Memory B cell (primary cell): ENCODE measurements at regions not wholly inside any gene's neighbourhood (a gene's known extent, or its start where the extent isn't known, plus 50 kb on each side); places are given as distances from the start of the nearest gene placed in this dataset.
"Not testable (repeated sequence)": the region's sequence is repeated elsewhere in the genome, so short reads cannot be mapped to it uniquely, and the experiment has no call there.

ENCODE experiments used
- ATAC-seq: fragments of 150-1000 bp; cut with Tn5 transposase; 2 replicates; pipeline ENCODE4 v1.10.0; 2021; ENCODE audit warnings: low read depth, mild to moderate bottlenecking, moderate library complexity
- DNase-seq, 2 donors: peaks; one replicate each; pipeline ENCODE4 v3.0.0; 2022; ENCODE audit warnings: low spot score in 2 of 2
- H3K27ac Mint-ChIP-seq: one replicate; pipeline ENCODE4 v1.8.0; 2022; ENCODE audit warnings: mild to moderate bottlenecking, moderate library complexity, mixed read lengths
- H3K27me3 Mint-ChIP-seq: one replicate; pipeline ENCODE4 v1.8.0; 2022; ENCODE audit warnings: mixed read lengths
- H3K36me3 Mint-ChIP-seq: one replicate; pipeline ENCODE4 v1.8.0; 2022; ENCODE audit warnings: mild to moderate bottlenecking, mixed read lengths
- H3K4me1 Mint-ChIP-seq: one replicate; pipeline ENCODE4 v1.8.0; 2022; ENCODE audit warnings: mixed read lengths
- H3K4me3 Mint-ChIP-seq: one replicate; pipeline ENCODE4 v1.8.0; 2022; ENCODE audit warnings: mild to moderate bottlenecking, moderate library complexity, mixed read lengths
- H3K9me3 Mint-ChIP-seq: one replicate; pipeline ENCODE4 v1.8.0; 2022; ENCODE audit warnings: mixed read lengths

DNA sequence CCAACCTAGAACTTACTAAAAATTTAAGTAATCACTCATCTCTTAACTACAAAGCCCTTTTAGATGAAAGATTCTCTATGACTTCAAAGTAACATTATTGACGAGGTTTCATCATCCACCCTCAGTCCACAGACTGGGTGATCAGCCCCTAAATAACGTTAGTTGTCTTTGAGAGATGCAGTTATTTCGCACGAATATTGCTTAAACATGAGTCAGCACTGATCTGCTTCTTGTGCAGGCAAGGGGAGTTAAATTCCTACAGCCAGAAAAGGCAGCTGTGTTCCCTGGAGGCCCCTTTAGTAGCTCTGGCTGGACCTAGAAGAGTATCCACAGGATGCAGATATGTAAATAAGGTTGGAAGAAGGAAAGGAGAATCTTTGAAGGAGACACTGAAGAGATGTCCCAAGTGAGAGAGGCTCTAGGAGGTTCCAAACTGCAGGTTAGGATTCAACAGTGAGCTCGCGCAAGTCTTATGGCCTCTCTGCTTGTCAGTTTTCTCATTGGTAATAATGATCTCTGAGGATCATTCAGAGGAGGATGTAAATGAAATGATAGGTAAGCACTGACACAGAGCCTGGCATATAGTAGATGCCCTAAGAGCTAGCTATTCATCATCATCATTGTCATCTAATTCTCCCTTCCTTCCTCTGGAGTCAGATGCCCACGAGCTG is 122.2 kb upstream of the MAN2A1 start:
- no peak for DNase-seq
- no peak overlapping the region for H3K27ac Mint-ChIP-seq
- no peaks in the 10 kb centered on the region for H3K9me3 Mint-ChIP-seq
- ATAC-seq, result no peak
- no peaks in the 10 kb centered on the region for H3K4me1 Mint-ChIP-seq
- no peaks in the 10 kb centered on the region for H3K36me3 Mint-ChIP-seq
- no peak overlapping the region for H3K4me3 Mint-ChIP-seq
- peaks cover 3% of the 10 kb centered on the region for H3K27me3 Mint-ChIP-seq

DNA sequence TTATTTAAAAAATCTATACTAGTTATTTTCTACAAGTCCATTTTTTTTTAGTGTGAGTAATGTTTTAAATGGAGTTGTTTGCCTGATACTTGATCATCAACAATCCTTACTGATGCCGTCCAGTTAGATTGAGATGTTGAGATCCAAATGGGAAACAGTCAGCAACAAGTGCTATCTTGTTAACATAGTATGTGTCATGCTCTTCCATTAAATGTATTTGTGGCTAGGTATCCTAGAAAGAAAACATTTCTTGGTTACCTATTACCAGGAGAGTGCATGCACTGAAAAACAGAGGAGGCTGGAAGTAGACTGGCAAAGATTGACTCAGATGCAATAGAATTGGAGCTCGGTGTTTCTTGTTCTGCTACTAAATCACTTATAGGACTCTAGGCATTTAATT is 123.4 kb upstream of the MAN2A1 start:
- H3K36me3 Mint-ChIP-seq, result no peaks in the 10 kb centered on the region
- H3K27me3 Mint-ChIP-seq, result peaks cover 3% of the 10 kb centered on the region
- no peaks in the 10 kb centered on the region for H3K4me1 Mint-ChIP-seq

DNA sequence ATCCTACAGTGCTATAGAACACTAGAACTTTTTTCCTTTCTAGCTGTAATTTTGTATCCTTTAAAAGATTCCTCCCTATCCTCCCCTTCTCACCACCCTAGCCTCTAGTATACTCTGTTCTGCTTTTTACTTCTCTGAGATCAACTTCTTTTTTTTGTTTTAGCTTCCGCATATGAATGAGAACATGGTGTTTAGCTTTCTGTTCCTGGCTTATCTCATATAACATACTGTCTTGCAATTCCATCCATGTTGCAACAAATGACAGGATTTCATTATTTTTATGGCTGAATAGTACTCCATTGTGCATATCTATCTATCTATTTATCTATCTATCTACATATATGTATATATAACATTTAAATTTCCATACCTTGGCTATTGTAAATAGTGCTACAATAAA is 126.0 kb upstream of the MAN2A1 start:
- no peaks in the 10 kb centered on the region for H3K9me3 Mint-ChIP-seq
- no peak for DNase-seq
- H3K27ac Mint-ChIP-seq, result no peak overlapping the region
- H3K4me1 Mint-ChIP-seq, result no peaks in the 10 kb centered on the region
- no peak for ATAC-seq
- peaks cover 7% of the 10 kb centered on the region for H3K27me3 Mint-ChIP-seq
- no peak overlapping the region for H3K4me3 Mint-ChIP-seq
- H3K36me3 Mint-ChIP-seq, result no peaks in the 10 kb centered on the region

More for the DNA sequence above, 123.4 kb upstream of the MAN2A1 start:
- Mint-ChIP-seq H3K27ac (no peak overlapping the region), H3K9me3 (no peaks in the 10 kb centered on the region), H3K4me3 (no peak overlapping the region)
- no peak for DNase-seq
- no peak for ATAC-seq

DNA sequence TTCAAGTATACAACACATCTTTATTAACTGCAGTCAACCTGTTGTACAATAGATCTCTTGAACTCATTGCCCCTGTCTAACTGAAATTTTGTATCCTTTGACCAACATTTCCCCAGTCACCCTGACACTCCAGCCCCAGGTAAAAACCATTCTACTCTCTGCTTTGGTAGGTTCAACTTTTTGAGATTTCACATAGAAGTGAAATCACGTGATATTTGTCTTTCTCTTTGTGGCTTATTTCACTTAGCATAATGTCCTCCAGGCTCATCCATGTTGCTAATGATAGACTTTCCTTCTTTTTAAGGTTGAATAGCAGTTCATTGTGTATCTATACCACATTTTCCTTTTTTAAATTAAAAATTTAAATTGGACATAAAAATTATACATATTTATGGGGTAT is 126.5 kb upstream of the MAN2A1 start:
- Mint-ChIP-seq H3K4me3 (no peak overlapping the region), H3K27ac (no peak overlapping the region), H3K9me3 (no peaks in the 10 kb centered on the region), H3K27me3 (peaks cover 7% of the 10 kb centered on the region), H3K36me3 (no peaks in the 10 kb centered on the region), H3K4me1 (peaks cover 2% of the 10 kb centered on the region)
- DNase-seq (no peak), ATAC-seq (no peak)

DNA sequence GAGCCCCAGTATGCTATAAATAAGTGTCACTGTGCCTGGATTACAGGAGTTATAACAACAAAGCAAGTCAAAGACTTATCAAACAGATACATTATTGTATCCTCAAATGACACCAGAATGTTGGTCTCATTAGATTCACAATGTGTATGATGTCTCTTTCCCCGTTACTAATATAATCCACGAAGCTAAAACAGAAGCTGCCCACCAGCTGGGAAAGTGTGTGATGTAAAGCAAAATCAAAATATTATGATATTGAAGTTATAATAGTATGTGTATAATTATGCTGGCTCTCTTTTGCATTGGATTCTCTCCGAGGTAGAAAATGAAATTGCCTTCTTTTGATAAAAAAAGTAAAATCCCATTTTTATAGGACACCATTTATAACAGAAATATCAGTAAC is 127.3 kb upstream of the MAN2A1 start:
- Mint-ChIP-seq H3K27me3 (peaks cover 10% of the 10 kb centered on the region), H3K4me1 (peaks cover 2% of the 10 kb centered on the region), H3K9me3 (no peaks in the 10 kb centered on the region), H3K36me3 (no peaks in the 10 kb centered on the region), H3K27ac (no peak overlapping the region), H3K4me3 (no peak overlapping the region)
- no peak for DNase-seq
- no peak for ATAC-seq

DNA sequence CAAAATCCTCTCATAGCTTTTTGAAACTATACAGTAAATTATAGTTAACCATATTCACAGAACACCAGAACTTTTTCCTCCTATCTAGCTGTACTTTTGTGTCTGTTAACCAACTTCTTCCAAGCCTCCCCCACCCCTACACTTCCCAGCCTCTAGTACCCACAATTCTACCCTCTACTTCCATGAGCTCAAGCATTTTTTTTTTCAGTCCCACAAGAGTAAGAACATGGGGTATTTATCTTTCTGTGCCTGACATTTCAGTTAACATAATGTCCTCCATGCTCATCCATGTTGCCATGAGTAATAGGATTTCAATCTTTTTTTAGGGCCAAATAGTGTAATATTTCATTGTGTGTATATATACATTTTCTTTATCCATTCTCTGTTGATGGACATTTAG is 128.3 kb upstream of the MAN2A1 start:
- no peak for ATAC-seq
- Mint-ChIP-seq H3K4me1 (peaks cover 2% of the 10 kb centered on the region), H3K4me3 (no peak overlapping the region), H3K27ac (no peak overlapping the region), H3K36me3 (no peaks in the 10 kb centered on the region), H3K9me3 (no peaks in the 10 kb centered on the region), H3K27me3 (peaks cover 10% of the 10 kb centered on the region)
- DNase-seq, result no peak

DNA sequence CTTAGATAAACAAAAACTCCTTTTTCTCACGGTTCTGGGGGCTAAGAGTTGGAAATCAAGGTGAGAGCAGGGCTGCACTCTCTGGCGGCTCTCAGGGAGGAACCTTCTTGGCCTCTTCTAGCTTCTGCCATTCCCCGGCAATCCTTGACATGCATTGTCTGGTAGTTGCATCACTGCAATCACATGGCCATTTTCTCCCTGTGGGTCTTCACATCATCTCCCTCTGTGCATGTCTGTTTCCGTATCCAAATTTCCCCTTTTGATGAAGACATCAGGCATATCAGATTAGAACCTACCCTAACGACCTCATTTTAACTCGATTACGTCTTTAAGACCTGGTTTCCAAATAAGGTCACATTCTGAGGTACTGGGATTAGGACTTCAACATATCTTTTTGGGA is 129.2 kb upstream of the MAN2A1 start:
- DNase-seq, result no peak
- H3K27ac Mint-ChIP-seq, result no peak overlapping the region
- peaks cover 2% of the 10 kb centered on the region for H3K4me1 Mint-ChIP-seq
- no peak for ATAC-seq
- no peaks in the 10 kb centered on the region for H3K36me3 Mint-ChIP-seq
- H3K9me3 Mint-ChIP-seq, result no peaks in the 10 kb centered on the region
- H3K27me3 Mint-ChIP-seq, result peaks cover 10% of the 10 kb centered on the region
- H3K4me3 Mint-ChIP-seq, result no peak overlapping the region

DNA sequence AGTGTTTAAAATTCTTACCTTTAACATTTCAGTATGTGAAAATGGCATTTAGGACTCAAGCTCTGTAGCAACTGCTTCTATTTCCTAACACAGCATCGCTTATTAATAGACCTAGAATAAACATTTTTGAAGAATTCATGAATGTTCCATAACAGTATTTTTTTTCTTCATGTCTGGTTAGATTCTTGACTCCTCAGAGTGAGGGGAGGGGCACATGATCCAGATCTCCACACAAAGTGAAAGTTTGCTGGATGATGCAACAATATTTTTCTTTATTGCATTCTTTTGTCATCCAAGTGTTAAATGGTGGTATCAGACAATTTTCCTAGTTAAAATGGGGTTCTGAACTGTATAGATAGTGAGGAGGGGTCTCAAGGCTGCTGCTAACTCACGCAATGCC is 130.8 kb upstream of the MAN2A1 start:
- H3K27ac Mint-ChIP-seq, result no peak overlapping the region
- DNase-seq, result no peak
- H3K27me3 Mint-ChIP-seq, result peaks cover 8% of the 10 kb centered on the region
- no peak for ATAC-seq
- H3K36me3 Mint-ChIP-seq, result no peaks in the 10 kb centered on the region
- no peak overlapping the region for H3K4me3 Mint-ChIP-seq
- no peaks in the 10 kb centered on the region for H3K9me3 Mint-ChIP-seq
- peaks cover 2% of the 10 kb centered on the region for H3K4me1 Mint-ChIP-seq

DNA sequence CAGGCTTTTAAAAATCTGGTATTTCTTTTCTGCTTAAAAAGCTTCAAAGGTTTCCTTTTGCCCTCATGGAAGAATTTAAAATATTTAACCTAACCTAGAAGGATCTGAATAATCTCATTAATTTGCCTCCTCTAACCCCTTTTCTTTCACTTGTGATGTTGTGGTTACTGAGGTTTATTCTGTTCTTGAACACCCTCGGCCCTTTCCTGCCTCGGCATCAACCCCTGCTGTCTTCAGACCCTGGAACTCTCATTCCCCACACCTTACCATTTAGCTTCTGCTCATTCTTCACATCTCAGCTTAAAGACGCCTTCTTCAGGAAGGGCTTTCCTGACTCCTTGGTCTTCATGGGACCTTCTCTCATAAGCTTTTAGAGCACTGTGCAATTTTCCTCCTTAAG is 131.4 kb upstream of the MAN2A1 start:
- Mint-ChIP-seq H3K27me3 (peaks cover 8% of the 10 kb centered on the region), H3K27ac (no peak overlapping the region), H3K4me3 (no peak overlapping the region), H3K36me3 (no peaks in the 10 kb centered on the region), H3K4me1 (peaks cover 2% of the 10 kb centered on the region), H3K9me3 (no peaks in the 10 kb centered on the region)
- no peak for DNase-seq
- ATAC-seq, result no peak

DNA sequence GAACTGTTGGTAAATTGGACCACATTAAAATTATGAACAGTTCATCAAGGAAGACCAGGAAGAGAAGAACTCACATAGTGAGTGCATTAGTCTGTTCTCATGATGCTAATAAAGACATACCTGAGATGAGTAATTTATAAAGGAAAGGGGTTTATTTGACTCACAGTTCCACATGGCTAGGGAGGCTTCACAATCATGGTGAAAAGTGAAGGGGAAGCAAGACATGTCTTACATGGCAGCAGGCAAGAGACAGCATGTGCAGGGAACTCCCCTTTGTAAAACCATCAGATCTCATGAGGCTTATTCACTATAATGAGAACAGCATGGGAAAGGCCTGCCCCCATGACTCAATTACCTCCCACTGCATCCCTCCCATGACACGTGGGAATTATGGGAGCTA is 135.9 kb upstream of the MAN2A1 start:
- H3K4me3 Mint-ChIP-seq, result no peak overlapping the region
- peaks cover 5% of the 10 kb centered on the region for H3K9me3 Mint-ChIP-seq
- peaks cover 2% of the 10 kb centered on the region for H3K4me1 Mint-ChIP-seq
- H3K36me3 Mint-ChIP-seq, result peaks cover 6% of the 10 kb centered on the region
- no peak for DNase-seq
- H3K27ac Mint-ChIP-seq, result no peak overlapping the region
- no peak for ATAC-seq
- H3K27me3 Mint-ChIP-seq, result peaks cover 5% of the 10 kb centered on the region

DNA sequence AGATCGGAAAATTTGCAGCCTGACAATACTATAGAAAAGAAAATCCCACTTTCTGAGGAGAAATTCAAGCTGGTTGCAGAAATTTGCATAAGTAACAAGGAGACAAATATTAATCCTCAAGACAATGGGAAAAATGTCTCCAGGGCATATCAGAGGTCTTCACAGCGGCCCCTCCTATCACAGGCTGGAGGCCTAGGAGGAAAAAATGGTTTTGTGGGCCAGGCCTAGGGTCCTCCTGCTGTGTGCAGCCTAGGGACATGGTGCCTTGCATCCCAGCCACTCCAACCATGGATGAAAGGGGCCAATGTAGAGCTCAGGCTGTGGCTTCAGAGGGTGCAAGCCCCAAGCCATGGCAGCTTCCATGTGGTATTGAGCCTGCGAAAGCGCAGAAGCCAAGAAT is 138.5 kb upstream of the MAN2A1 start:
- H3K27me3 Mint-ChIP-seq, H3K4me3 Mint-ChIP-seq, DNase-seq, H3K27ac Mint-ChIP-seq, ATAC-seq, H3K36me3 Mint-ChIP-seq, H3K4me1 Mint-ChIP-seq, H3K9me3 Mint-ChIP-seq: not testable (repeated sequence)

DNA sequence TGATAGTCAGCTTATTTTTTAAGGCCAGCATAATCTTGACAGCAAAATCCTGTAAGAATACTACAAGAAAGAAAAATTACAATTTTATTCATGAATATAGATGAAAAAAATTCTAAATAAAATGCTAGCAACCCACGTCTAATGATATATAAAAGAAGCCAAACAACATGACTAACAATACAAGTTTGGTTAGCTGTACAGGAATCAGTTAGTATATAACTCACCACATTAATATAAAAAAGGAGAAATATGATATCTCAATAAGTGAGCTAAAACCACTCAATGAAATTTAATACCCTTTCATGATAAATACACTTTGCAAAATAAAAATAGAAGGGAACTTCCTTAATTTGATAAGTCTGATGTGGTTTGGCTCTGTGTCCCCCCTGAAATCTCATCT is 139.7 kb upstream of the MAN2A1 start:
- peaks cover 5% of the 10 kb centered on the region for H3K9me3 Mint-ChIP-seq
- ATAC-seq (no peak), DNase-seq (no peak)
- no peak overlapping the region for H3K4me3 Mint-ChIP-seq
- H3K27me3 Mint-ChIP-seq, result peaks cover 1% of the 10 kb centered on the region
- no peak overlapping the region for H3K27ac Mint-ChIP-seq
- peaks cover 6% of the 10 kb centered on the region for H3K36me3 Mint-ChIP-seq
- H3K4me1 Mint-ChIP-seq, result no peaks in the 10 kb centered on the region

DNA sequence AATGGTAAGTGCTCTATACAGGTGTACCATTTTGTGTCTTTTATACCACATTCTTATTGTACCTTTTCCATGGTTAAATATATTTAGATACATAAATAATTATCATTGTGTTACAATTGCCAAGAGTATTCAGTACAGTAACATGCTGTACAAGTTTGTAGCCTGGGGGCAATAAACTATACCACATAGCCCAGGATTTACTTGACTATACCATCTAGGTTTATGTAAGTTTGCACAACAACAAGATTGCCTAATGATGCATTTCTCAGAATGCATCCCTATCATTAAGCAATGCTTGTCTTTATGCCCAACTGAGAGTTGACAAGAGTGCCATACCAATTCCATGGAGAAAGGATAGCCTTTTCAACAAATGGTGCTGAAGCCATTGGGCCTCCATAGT is 136.7 kb upstream of the PJA2 start:
- DNase-seq (no peak), ATAC-seq (no peak)
- Mint-ChIP-seq H3K27ac (no peak overlapping the region), H3K27me3 (peaks cover 4% of the 10 kb centered on the region), H3K4me3 (no peak overlapping the region), H3K9me3 (peaks cover 7% of the 10 kb centered on the region), H3K4me1 (no peaks in the 10 kb centered on the region), H3K36me3 (peaks cover 6% of the 10 kb centered on the region)

DNA sequence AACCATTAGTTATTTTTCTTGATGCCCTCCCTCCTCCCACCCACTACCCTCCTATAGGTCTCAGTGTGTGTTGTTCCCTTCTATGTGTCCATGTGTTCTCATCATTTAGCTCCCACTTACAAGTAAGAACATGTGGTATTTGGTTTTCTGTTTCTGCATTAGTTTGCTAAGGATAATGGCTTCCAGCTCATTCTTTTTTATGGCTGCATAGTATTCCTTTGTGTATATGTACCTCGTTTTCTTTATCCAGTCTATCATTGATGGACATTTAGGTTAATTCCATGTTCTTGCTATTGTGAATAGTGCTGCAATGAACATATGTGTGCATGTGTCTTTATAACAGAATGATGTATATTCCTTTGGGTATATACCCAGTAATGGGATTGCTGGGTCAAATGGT is 135.1 kb upstream of the PJA2 start:
- H3K4me3 Mint-ChIP-seq, H3K27me3 Mint-ChIP-seq, ATAC-seq, H3K36me3 Mint-ChIP-seq, H3K27ac Mint-ChIP-seq, DNase-seq, H3K4me1 Mint-ChIP-seq: not testable (repeated sequence)
- H3K9me3 Mint-ChIP-seq, result peaks cover 10% of the 10 kb centered on the region

DNA sequence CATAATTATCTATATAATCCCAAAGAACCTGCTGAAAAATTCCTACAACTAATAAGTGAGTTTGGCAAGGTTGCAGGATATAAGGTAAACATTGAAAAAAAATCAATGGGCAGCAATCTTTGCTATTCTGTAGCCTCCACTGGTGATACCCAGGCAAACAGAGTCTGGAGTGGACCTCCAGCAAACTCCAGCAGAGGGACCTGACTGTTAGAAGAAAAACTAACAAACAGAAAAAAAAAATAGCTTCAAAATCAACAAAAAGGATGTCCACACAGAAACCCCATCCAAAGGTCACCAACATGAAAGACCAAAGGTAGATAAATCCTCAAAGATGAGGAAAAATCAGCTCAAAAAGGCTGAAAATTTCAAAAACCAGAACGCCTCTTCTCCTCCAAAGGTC is 128.9 kb upstream of the PJA2 start:
- not testable (repeated sequence) for DNase-seq, H3K27ac Mint-ChIP-seq, ATAC-seq, H3K36me3 Mint-ChIP-seq, H3K4me3 Mint-ChIP-seq, H3K27me3 Mint-ChIP-seq, H3K4me1 Mint-ChIP-seq
- H3K9me3 Mint-ChIP-seq, result peaks cover 11% of the 10 kb centered on the region
